Stimulated activated CD8-positive, alpha-beta memory T cell treated with anti-CD3 and anti-CD28 coated beads, Interleukin-12 subunit alpha, Interleukin-12 subunit beta, amount 100 ng/mL, for 1 hour (primary cell): ENCODE measurements at regions not wholly inside any gene's neighbourhood (a gene's known extent, or its start where the extent isn't known, plus 50 kb on each side); places are given as distances from the start of the nearest gene placed in this dataset.
"Not testable (repeated sequence)": the region's sequence is repeated elsewhere in the genome, so short reads cannot be mapped to it uniquely, and the experiment has no call there.

Experiments used
- DNase-seq: peaks from one replicate; pipeline ENCODE4 v3.0.0-alpha.2; 2020; ENCODE audit warnings: low read depth

GRCh38 chr6:166877906-166878305, 78.4 kb downstream of the RNASET2 start:
- DNase-seq: no peak

GRCh38 chr6:166877349-166877748, 79.0 kb downstream of the RNASET2 start:
- DNase-seq: no peak

- no peak for DNase-seq
Observed at GRCh38 chr6:166872531-166873009, 83.8 kb downstream of the RNASET2 start.

DNA sequence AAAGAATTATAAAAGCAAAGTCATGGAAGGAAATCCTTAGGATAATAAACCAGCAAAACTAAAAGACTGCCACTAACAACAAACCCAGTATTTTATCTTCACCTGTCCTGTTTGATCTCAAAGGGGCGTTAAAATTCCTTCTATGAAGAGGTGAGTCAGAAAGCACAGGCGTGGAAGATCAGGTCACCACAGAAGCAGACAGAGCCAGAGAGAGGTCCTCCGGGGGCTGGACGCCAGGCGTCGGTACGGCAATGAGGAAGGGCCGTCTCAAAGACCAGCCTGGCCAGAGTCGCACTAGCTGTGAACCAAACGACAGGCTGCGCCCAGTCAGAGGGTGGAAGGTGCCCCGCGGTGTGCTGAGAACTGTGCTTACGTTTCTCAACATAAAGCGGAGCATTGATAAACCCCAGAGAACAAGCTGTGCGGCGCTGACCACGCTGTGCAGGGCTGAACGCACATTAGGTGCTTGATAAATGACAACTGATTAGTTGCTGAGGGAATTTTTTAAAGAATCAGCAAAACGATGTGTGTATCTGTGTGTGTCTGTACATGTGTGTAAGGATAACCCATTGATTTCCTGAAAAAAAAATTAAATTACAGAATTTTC, 85.6 kb downstream of the RNASET2 start:
- no peak for DNase-seq

DNA sequence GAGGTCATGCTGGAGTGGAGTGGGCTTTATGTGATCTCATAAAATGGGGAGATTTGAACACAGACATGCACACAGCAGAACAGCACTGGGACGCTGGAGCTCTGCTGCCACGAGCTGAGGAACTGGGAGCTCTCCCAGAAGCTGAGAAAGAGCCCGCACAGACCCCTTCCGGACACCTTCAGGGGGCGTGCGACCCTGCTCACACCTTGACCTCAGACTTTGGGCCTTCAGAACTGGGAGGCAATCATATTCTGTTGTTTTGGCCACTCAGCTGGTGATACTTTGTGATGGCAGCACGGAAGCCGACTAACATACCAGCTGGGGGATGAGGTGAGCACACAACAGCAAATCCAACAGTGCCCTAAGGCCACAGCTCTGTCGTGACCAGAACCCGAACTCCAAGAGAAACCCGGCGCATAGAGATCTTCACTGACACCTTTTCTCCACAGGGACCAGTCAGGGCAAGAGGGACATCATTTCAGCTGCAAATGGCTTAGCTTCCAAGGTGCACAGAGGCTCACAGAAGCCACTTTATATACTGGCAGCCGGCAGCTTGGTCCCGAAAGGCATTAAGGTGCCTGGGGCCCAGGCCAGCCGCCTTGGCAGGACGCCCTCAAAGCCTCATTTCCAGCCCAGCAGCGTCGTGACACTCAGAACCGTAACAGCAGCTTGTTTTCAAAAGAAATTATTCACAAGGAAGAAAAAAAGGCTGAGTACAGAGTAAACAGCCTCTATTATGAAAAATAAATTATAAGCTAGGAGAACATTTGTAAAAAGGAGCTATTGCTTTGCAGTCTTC, 89.3 kb downstream of the RNASET2 start:
- DNase-seq: no peak

GRCh38 chr6:166864333-166864732, 92.0 kb downstream of the RNASET2 start:
- no peak for DNase-seq

DNA sequence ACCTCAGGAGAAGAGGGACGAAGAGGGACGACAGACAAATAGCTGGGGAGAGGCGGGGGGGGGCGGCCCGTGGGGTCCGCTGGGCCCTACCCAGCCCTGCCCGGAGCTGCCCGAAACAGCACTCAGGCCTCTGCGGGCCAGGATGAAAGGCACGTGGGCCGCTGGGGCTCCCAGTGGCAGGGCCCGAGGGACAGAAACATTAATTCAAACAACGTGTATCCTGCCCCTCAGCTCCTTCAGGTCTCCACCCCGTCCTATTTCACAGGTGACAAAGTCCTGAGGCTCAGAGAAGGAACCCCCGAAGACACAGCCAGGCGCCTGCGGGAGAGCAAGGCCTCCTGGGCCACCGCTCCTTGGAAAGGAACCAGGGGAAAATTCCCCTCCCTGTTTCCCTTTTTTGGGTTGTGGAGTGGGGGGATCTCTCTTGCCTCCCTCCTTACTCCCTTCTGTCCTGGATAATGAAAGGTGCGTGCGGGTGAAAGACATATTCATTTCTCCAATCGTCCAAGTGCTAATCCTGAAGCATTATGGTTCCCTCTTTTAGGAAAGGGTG, 93.3 kb downstream of the RNASET2 start:
- DNase-seq: no peak

DNA sequence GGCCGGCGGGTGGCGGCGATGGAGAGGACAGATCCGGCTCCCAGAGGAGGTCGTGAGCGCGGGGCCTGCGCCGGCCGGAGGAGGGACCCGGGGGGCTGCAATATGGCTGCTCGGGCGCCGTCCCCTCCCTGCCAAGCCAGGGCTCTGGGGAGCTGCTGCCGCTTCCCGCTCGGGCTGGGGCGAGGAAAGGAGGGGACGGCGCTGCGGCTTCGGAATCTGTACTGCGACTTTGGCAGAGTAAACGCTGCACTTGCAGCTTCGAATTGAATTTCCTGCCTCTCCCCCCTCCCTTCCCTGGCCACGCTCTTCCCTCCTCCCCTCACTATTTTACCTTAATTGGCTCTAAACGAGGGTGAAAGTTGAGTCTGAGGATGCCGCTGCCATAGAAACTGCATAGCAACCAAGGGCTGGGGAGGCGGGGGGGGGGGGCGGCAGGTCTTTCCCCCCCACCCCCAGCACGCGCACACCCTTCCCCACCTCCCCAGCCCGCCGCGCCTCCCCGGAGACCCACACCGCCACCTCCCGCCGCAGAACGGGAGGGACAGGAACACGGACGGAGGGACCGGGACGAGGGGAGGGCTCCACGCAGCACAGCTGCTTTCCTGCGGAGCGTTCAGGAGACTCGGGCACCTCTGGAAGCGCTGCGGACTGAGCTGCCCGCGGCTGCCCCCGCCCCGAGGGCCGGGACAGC, 93.9 kb downstream of the RNASET2 start:
- no peak for DNase-seq

DNA sequence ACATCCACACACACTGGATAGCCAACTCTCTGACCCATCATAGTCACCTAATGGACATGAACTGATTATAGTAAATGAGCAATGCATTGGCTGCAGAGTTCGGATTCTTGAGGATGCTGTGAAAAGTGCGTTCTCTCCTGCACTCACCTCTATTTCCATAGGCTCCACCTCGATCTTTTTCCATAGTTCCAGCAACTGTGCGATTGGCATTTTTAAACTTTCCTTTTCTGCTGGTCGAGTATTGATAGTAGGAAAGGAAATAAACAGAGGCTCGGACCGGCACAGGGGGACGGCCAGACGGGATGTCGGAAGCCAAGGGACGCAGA, 94.4 kb downstream of the RNASET2 start:
- no peak for DNase-seq

DNA sequence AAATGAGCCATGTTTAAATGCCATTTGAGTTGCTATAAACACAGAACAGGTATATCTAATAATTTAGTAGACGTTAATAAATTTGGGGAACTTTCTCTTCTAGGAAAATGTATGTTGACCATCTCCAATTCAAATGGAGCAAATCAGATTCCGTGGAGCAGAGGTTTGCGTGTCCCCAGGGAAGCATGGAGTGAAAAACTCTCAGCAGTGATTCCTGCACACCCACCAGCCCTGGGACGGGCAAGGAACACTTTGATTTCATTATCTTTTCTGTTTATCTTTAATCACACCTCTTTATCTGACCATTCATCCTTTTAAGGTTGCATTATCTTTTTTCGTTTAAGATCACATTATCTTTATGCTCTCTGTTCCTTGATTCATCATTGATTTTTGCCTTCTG, 95.0 kb downstream of the RNASET2 start:
- DNase-seq: no peak

DNA sequence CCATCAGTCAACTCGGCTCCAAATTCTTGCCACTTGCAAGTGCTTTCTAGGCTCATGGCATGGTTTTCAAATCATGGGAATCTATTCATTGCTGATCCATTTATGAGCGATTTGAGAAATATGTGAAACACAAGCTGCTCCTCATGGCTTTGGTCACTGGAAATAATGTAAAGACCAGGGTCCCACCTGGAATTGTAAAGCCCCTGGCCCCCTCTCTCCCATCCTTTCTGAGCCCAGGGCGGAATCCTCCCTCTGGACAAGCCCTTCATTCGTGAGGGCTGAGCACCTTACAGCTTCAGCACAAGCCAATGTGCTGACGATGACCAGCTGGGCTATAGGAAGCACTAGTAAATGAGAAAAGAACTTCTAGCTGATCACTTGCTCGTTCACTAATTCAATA, 96.0 kb downstream of the RNASET2 start:
- DNase-seq: no peak

DNA sequence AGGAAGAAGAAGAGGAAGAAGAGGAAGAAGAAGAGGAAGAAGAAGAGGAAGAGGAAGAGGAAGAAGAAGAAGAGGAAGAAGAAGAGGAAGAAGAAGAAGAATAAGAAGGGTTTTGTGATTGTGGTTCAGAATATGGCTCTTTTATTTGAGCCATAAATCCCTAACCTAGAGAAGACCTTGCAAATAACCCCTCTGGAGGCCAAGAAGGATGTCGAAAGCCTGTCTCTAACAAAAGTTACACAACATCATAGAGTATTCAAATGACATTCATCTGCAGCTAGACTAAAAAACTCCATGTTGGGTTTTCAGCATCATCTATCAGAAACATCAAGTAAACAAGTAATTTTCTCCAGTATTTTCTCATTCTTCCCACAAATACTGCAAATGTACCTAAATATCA, 100.9 kb downstream of the RNASET2 start:
- DNase-seq: no peak

GRCh38 chr6:166853371-166854325, 102.7 kb downstream of the RNASET2 start:
- no peak for DNase-seq

DNA sequence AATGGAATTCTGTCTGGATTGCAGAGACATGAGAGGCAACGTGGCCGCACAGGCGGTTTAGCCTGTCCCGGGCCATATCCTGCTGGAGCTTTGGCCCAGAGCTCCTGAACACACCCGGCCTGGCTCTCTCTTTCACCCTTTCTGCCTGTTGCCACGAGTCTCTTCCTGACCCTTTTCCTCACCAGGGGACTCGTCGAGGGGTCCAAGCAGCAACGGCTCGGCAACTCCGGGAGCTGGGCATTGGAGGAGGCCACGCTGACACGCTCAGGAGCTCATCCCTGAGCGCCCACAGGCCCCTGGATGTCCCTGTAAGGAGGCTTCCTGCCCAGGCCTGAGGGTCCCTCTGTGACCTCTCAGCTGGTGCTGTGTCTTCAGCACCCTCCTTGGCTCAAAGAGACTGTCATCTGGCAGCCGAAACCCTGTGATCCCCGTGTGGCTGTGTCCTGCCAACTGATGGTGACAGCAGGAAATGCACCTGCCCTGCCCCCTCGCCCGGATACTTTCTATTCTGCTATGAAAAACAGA, 103.8 kb downstream of the RNASET2 start:
- DNase-seq: no peak

GRCh38 chr6:166851911-166852310, 104.4 kb downstream of the RNASET2 start:
- DNase-seq: no peak

DNA sequence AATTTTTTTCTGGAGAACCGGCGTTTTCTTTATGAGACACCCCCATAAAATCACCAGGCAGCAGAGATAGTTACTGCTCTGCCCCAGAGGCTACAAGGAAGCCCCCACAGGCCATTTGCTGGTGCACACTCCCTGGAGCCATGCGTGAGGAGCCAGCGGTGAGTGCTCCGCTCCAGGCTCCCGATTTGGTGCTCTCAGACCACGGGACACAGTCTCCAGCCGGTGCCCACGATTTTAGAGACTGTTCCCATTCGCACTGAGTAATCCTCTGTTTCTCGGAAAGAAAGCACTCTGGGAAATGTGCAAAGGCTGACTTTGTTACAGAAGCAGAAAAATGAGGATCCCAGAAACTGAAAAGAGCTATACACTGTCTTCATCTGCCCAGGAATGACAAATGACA, 104.9 kb downstream of the RNASET2 start:
- DNase-seq: no peak

GRCh38 chr6:166850677-166851076, 105.7 kb downstream of the RNASET2 start:
- no peak for DNase-seq

DNA sequence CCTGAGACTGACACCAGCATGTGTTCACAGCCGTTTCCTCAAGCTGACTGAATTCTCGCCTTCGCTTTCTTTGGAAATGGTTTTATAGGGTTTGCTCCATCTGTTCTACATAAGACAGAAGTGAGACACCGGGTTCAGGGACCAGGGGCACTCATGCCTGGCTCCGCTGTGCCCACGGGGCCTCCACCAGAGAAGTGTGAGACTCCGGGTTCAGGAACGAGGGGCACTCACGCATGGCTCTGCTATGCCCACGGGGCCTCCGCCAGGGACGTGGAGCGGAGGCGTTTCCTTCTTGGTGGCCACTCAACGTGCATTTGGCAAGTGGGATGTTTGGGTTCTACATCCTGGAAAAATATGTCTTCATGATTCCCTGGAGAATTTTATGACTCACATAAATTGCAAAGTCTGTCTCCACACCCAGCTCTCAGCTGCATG, 106.6 kb downstream of the RNASET2 start:
- no peak for DNase-seq

GRCh38 chr6:166848979-166849748, 107.2 kb downstream of the RNASET2 start:
- no peak for DNase-seq

DNA sequence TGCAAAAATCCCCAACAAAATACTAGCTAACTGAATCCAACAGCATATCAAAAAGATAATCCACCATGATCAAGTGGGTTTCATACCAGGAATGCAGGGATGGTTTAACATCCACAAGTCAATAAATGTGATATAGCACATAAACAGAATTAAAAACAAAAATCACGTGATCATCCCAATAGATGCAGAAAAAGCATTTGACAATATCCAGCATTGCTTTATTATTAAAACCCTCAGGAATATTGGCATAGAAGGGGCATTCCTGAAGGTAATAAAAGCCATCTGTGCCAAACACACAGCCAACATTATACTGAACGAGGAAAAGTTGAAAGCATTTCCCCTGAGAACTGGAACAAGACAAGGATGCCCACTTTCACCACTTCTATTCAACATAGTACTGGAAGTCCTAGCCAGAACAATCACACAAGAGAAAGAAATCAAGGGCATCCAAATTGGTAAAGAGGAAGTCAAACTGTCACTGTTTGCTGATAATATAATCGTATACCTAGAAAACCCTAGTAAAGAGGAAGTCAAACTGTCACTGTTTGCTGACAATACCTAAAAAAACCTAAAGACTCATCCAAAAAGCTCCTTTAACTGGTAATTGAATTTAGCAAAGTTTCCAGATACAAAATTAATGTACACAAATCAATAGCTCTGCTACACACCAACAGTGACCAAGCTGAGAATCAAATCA, 109.8 kb downstream of the RNASET2 start:
- DNase-seq: not testable (repeated sequence)
